HG03571 (cell line): ENCODE measurements at regions not wholly inside any gene's neighbourhood (a gene's known extent, or its start where the extent isn't known, plus 50 kb on each side); places are given as distances from the start of the nearest gene placed in this dataset.

Experiments used
- ATAC-seq: cut with Tn5 transposase; IDR thresholded peaks from one replicate; pipeline ENCODE4 v1.9.1; 2021; ENCODE audit not compliant: unreplicated experiment

DNA sequence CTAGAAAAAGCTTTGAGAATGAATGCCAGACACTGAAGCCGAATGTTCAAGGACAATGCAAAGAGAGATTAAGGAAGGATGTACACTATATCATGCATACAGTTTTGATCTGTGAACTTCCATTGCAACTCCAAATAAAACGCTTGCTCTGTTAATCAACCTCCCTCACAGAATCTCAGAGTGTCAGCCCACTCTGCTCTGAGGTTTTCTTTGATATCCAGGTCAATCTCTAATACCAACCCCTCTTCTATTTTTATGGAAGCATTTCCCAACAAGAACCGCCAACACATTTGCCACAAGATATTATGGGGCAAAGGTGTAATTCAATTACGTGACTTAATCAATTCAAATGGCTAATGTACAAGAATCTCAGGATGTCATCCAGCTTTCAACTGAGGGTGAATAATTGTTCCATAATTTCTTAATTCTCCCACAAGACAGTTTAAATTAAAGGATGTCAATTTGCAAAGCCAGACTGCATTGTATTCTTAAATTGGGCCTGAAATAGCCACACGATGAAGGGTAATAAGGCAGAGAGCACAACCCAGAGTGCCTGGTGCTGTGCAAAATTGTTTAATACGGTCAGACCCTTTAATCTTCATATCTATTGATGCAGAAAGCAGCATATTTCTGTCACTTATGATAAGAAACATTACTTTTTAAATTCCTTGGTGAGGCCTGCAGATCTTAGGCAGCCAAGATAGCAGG, 459.2 kb upstream of the DAB1 start:
- no peak for ATAC-seq

DNA sequence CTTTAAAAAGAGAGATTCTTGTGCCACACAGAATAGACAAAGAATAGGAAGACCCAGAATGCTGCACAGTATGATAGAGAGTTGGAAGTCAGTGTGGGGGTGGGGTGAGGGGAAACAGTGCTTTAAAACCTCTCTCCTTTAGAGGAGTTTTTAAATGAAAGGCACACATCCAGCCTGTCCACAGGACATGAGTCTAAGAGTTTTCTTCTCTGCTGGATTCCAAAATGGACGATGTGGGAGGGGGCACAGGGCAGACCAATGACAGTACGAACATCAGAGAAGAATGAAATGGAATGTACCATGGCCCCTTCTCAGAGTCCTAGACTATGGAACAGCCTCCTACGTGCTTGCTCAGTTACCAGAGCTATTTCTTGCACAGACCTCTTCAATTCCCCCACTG, 458.2 kb upstream of the DAB1 start:
- no peak for ATAC-seq

DNA sequence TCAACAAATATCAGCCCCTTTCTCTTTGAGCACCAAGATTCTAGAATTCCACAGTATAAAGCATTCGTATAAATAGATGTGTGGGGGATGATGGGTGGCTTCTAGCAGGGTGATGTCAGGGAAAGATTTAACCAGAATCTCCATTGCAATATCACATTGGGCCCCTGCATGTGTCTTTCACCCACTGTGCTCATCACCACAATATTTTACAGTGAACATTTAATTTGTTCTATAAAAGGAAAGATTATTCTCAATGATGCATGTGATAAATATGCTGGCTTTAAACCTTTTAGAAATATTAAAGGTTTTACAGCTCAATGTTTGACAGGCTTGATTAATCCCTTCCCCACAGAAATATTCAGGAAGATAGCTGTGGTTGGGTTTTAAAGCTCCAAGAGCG, 457.8 kb upstream of the DAB1 start:
- ATAC-seq: no peak

DNA sequence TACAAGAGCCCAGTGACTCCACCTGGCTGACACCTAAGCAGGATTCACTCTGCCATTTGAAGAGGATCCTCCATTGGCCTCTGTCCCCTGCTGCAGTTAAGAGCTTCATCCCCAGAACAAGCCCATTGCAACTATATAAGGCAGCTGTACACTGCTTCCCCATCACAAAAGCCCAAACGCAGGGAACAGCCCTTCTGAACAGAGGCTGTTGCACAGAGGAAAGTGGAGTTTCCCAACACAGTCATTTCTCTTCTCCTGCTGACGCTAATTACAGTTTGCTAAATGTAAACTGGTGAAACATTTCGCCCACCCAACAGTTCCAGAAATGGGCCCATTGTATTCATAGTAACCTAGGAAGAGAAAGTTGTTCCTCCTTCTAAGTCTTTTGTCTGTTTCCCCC, 455.8 kb upstream of the DAB1 start:
- ATAC-seq: no peak

DNA sequence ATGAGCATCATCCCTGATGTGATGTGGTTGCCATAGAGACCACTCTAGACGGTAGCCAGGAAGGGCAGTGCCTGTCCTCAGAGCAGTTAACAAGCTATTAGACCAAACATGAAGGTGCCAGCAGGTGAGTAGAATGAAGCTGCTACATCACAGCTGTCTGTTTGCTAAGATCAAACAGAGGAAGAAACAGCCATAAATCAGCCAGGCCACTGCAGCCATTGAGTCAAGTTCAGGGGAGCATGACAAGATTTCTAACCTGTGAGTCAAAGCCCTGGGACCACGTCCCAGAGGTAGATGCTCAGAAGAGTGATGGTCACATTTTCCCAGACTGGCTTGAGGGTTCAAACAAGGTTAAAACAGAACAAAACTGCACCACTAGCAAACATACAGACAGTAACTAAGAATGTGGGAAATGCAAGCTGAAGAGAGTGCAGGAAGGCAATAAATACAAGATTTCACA, 450.6 kb upstream of the DAB1 start:
- ATAC-seq: no peak

DNA sequence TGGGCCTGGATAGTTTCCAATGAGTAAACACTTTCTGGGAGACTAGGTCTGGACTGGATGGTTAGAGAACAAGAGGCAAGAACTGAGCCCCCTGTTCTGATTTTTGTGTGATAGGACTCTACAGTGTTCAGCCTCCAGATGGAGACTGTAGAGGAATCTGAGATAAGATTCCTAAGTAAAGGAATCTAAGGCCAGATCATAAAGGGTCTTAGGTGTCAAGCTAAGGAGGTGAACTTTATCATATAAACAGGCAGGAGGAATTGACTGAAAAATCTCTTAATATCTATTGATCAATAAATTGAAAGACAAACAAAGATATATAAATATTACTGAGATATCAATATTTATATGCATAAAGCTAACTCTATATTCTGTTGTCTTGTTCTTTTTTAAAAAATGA, 449.1 kb upstream of the DAB1 start:
- ATAC-seq: no peak

DNA sequence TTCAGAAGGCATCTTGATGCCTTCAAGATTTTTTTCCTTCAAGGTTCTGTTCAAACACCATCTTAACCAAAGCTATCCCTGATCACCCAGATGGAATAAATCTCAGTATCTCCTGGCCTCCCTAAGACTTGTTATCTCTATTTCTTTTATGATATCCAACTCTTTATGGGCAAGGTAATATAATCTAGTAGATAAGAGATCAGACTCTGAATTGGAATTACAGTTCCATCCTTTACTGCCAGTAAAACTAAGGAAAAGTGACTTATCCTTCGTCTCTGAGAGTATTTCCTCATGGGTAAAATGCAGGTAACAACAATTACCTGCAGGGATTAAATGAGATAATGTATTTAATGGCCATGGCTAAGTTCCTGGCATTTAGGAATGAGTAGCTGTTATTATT, 445.0 kb upstream of the DAB1 start:
- ATAC-seq: no peak

DNA sequence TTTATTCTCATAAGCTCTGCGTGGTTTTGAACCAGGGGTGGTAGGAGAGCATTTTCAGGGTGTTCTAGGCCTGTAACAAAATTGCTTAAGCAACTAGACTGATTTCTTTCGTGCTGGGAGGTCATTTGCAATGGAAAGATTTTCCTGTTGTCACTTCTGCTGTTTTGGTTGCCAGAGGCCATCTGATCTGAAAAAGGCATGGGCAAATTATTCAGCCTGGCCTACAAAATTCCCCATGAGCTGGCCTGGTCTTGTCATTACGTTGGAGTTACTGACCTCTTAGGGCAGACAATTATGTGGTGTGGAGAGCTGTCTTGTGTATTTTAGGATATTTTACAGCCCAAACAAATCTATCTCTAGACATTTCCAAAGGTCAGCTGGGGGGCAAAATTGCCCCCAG, 444.4 kb upstream of the DAB1 start:
- ATAC-seq: no peak

DNA sequence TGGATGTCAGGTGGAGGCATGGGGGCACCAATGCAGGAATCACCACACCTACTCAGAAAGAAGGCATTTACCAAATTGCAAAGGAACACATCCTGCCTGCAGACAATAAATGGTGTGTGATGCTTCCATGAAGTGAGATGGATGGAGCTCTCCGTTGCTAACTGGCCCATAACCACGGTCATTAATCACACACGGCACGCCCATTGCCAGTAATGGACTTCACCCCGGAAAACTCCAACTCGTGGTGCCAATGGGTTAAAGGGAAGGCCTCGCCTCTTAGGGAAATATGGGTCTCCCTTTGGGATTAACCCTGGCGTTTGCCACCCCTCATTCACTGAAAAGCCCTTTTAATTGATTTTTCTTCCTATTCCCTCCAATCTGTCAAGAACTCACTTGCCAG, 443.1 kb upstream of the DAB1 start:
- ATAC-seq: no peak

DNA sequence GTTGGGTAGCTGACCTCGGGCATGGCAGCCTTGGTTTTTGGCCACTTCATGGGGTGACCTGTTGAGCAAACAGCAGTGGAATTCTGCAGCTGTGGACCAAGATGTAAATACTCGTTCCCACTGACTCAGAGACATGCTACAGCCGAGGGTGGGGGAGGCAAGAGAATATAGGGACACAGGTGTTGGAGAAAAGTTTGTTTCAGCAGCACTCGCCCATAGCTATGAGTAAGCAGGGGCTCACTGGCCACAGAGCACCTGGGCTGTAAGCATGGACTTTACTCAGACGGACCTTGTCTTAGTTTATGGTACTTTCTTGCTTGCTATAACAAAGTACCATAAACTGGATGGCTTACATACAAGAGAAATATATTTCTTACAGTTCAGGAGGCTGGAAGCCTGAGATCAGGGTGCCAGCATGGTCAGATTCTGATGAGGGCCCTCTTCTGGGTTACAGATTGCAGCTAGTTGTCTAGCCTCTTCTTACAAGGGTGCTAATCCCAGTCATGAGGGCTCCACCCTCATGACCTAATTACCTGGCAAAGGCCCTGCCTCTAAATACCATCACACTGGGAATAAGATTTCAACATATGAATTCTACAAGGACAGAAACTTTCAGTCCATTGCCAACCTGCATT, 437.2 kb upstream of the DAB1 start:
- ATAC-seq: no peak

DNA sequence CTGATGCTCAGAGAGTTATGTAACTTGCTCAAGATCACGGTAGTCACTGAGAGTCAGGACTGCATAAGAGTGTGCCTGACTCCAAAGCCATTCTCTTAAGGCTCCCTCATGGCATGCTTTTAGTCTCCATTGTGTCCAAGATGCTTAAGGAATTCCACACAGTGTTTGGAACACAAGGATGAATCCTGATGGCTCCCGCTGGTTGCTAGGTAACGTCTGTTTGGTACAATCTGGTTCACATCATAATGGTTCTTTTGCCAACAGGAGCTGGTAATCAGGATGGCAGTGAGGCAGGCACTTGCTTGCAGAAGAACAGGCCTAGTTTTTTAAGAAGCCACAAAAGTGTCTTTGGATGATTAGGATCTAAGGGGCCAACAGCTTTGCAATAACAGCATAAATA, 436.5 kb upstream of the DAB1 start:
- ATAC-seq: no peak

DNA sequence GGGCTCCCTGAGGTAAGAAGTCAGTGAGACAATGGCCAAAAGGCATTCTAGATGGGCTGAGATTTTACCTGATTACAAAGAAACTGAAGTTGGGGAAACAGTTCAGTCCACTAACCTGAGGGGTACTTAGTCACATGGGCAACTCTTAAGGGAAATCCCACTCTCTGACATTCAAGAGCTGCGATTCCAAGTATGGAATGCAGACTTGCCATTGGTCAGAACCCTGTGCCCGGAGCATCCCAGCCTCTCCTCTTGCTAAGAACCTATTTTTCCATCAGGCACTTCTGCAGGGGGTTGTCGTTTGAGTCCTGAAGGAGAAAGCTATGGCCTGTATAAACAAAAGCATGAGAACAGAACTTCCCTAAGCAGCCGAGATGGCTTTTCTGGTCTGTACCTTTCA, 434.9 kb upstream of the DAB1 start:
- ATAC-seq: no peak

DNA sequence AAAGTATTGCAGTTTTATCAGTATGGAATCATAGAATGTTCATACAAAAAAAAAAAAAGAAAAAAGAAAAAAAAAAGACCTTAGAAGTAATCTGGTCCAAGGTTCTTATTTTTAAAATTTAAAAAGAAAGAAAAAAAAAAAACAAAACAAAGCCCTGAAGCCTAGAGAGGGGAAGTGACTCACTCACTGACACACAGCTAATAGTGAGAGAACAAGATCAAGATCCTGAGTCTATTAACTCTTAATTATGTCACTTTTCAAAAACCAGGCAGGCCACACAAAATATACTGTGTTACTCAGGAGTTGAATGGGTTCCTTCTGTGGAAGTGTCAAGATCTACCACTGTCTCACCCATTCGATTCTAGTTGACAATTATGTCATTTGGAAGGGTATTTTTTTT, 433.9 kb upstream of the DAB1 start:
- ATAC-seq: no peak

DNA sequence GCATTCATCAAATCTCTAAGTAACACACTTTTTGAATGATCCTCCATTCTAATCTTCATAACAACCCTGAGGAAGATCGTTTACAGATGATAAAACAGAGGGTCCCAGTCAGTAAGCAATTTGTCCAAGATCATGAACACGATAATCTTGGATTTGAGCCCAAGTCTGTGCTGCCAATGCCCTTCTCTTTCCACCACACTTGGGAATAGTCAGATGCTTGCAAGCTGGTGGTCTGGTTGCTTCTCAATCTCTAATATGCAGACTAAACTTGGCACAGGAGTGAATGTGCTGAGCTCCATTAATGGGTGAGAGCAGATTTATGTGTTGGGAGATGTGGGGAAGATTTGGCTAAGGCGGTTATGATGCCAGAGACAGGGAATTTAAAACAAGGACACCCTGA, 430.6 kb upstream of the DAB1 start:
- no peak for ATAC-seq

DNA sequence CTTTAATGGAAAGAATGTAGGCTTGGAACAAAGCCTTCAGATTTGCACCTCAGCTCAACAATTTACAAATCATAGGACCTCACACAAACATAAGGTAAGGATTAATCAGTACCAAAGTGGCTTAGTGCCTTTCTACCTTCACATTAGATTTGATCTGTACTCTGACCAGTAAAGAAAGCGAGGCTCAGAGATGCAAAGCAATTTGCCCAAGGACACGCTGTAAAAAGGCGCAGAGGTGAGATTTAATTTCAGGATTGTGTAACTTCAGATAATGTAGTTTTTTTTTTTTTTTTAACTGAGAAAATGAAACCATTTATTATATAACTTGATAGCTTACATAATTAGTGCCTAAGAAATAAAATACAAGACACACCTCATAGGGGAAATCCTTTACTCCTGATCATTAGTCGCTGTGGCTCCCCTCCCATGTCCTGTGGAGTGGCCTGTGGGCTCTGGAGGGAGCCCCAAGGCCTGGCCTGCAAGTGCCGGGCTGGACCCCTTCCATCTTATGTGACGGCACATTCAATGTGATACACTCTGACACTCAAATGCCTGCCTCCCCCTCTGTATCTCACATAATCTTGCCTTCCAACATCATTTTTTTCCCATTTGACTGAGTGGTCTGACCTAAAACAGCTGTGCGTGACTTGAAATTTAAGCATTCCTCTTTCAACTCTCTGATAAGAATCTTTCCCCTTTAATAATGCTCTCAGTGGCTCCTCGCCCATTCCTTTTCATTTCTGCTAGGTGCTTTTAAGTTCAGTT, 426.5 kb upstream of the DAB1 start:
- ATAC-seq: no peak

DNA sequence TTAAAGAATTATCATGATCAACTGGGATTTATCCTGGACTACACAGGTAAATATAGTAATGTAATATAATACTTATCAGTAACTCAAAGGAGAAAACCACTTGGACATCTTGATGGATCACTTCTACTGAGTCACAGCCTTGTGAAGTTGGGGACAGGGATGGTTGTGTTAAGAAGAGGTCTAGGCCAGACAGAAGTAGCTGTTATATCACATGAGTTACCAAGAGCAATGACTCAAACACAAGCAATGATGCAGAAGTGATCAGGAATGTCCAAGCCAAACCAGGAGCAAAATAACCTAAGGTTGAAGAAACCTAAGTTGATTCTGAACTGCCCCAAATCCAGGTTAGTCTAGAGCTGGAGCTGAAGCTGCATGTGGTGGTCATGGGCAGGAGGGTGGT, 424.5 kb upstream of the DAB1 start:
- no peak for ATAC-seq

DNA sequence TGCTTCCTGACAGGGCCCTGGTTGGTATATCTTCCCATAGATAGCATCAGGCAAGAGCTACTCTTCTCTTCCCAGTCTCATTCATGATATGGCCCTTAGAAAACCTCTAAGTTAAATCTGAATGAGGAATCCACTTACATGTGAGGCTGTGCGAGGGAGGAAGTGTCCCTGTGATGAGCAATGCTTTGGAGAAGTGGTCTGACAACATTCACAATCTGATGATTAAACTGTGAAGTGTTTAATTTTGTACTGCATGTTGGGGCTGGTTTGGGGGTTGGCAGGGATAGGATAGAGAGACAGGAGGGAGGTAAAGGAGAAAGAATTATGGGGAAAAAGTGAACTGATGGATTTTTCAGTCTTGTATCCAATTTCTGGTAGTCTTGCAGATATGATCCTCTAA, 421.2 kb upstream of the DAB1 start:
- no peak for ATAC-seq

DNA sequence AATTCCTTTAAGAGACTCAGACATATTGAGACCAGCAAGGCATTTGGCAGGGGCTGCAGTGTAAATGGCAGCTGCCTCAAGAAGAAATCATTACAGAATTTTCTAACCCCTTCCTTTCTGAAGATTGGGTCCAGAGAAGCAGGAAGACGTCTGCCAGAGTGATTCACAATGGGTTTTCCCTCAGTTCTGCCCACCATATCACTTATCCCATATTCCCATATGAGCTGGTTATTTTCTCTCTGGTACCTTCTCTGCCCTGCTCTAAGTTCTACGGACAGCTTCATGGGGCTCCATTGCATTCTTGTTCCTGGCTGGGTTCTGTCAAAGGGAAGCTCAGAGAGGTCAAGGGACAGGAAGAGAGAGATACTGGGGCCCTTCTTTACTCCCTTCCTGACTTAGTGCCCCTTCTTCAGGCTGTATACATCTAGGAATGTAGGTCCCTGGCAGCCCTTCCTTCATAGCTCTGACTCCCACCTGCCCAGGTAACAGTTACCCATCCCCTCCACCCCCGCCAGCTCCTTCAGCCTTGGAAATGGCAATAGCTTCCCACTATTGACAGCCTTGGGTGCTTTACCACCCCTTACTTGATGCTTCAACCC, 420.6 kb upstream of the DAB1 start:
- ATAC-seq: no peak

DNA sequence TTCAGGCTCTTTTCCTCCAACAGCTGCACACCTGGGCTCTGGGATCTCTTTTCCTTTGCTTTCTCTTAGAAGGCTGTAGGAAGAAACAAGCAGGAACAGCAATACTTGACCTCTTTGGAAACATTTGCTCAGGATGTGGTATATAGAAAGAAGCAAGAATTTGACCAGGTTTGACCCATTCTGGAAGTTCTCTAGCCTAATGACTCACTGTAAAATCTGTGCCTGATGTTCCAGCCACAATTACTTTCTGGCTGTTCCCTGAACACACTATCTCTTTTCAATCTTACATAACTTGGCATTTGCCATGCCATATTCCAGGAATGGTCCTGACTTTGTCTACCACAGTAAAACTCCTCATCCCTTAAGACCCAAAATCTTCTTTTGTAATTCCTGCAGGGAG, 419.9 kb upstream of the DAB1 start:
- ATAC-seq: no peak

DNA sequence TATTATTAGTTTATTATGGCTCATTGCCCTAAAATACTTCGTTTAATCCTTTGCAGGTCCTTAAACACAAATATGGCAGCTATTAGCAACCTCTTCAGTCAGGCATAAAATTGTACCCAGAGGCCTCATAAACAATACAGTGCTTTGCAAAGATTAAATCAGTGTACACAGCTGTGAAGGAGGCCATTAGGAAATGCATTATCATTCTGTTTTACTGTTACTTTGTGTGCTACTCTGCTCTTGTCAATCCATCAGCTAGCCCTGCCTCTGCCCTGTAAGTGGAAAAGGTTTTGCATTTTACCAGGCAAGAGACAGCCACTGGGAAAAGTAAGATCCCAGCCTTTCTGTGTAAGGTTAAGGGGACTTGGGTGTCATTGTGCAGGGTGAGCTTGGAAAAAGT, 415.7 kb upstream of the DAB1 start:
- no peak for ATAC-seq

DNA sequence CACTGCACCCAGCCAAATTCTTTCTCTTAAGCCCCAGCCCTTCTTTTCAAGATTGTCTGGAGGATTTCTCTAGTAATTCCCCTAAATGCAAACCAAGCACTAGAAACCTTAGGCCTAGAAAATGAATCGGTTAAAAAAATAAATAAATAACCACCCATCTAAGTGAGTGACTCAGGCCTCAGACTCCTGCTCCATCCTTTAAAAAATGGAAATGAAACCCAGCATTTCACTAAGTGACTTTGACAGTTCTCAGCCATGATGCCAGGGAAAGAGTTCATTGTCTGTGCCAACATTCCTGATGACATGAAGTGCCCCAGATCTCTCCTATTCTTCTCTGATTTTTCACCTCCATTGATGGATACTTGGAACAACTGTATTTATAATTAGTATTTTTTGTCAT, 415.2 kb upstream of the DAB1 start:
- no peak for ATAC-seq

DNA sequence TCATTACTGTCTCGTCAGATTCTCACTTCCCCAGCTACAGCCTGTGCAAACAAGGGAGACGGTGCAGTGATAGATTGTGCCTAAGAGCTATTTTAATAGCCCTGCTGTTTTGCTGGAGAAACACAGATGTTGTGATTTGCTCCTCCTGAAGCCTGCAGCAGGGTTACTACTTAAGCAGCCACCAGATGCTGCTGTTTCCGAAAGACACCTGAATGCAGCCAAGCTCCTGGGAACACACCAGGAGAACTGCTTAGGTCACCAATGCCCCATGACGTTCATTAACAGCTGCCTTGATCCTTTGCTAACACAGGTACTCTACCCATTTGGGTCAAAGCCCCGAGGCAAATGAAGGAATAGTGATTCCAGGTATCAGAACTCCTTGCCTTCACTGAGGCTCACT, 411.8 kb upstream of the DAB1 start:
- ATAC-seq: no peak
